HG03565 (cell line): ENCODE measurements at regions not wholly inside any gene's neighbourhood (a gene's known extent, or its start where the extent isn't known, plus 50 kb on each side); places are given as distances from the start of the nearest gene placed in this dataset.
A peak's percentile ranks its signal among the peaks of the same experiment; 100 is the strongest.

Source experiments
- ATAC-seq: cut with Tn5 transposase; IDR thresholded peaks from one replicate; pipeline ENCODE4 v1.9.1; 2021; ENCODE audit warnings: mild to moderate bottlenecking, moderate library complexity; ENCODE audit not compliant: unreplicated experiment

GRCh38 chr12:92089559-92089958, 56.1 kb downstream of the BTG1 start:
- ATAC-seq = no peak

DNA sequence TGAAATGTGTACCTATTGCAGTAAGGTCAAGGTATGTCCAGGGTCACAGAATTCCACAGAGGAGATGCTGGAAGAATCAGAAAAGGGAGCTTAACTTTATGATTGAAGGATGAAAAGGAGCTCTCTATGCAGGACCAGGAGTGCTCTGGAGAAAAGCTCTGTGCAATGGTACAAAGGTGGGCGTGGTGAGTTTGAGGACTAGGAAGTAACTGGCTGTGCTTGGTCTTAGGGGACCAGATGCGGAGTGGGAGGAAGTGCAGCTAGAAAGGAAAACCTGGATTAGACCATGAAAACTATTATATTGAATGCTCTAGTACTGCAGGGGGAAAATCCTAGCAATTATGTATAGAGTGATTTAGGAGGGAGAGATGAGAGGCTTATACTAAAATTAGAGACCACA, 56.8 kb downstream of the BTG1 start:
- no peak for ATAC-seq

- ATAC-seq = no peak
Observed at GRCh38 chr12:92085736-92086040, 60.0 kb downstream of the BTG1 start.

- ATAC-seq = no peak
Observed at GRCh38 chr12:92085040-92085735, 60.5 kb downstream of the BTG1 start.

DNA sequence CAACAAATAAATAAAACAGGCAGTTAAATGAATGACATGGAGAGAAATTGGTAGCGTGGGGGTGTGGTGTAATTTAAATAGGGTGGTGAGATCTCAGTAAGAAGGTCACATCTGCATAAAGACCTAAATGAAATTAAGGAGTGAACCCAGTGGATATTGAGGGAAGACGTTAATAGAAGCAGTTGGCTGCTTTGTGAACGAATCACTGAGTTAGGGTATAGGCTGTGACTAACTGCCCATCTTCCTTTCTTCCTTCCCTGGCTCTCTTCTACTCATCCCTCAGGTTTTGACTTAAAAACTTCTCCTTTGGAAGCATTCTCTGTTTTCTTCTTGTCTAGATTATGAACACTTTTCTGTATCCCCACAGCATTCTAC, 64.7 kb downstream of the BTG1 start:
- no peak for ATAC-seq

- no peak for ATAC-seq
Observed at GRCh38 chr12:92079054-92079385, 66.6 kb downstream of the BTG1 start.

DNA sequence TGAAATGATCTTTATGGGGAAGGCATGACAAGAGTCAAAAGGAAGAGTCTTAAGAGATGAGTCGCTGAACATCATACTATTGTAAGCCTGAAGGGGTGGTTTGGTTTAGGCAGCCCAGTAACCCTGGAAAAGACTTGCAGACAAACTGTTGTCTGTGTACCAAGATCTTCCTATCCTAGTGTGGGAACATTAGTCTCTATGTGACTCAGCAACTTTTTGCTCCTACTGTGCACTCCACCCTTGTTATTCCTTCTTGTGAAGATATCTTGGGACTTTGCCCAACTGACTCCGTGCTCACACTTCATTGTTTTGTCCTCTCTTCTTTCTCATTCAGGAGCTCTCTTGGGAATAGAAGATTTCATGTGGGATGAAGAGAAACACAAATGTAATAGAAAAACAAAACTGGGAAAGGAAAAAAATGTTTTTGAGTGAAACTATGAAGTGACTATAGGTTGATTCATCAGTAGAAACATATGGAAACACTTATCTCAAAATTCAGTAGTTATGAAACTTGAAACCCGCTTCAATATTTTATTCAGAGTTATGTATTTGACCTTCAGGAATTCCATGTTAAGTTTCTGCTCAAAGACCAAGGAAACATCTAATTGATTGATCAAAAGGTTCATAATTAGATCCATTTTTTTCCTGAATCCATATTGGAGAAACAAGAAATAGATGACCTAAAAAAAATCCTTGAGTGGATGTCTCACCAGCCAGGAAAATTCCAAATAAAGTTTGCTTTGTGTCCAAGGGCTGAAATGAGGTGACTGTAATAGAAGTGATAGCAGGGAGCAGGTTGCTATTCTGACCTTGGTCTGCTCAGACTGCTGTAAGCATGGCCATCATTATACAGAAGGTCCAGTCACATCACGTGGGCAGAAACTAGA, 67.2 kb downstream of the BTG1 start:
- ATAC-seq = no peak

DNA sequence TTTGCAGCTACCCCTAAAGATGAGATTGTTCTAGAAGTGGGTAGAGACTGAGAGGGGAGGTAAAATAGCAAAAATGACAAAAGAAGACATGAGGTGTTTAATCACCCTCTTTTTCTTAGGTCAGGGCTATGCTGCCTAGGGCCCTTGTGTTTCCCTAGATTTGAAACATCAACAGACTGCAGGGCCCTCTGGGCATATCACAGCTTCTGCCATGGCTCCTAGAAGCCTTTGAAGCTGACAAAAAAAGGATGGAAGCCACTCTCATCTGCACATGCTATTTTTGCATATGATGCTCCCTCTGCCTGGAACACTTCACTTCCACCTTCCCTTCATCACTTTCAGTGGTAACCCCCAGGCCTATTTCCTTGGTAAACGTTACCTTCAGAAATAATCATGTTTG, 68.1 kb downstream of the BTG1 start:
- ATAC-seq = no peak

GRCh38 chr12:92076101-92076500, 69.5 kb downstream of the BTG1 start:
- no peak for ATAC-seq

DNA sequence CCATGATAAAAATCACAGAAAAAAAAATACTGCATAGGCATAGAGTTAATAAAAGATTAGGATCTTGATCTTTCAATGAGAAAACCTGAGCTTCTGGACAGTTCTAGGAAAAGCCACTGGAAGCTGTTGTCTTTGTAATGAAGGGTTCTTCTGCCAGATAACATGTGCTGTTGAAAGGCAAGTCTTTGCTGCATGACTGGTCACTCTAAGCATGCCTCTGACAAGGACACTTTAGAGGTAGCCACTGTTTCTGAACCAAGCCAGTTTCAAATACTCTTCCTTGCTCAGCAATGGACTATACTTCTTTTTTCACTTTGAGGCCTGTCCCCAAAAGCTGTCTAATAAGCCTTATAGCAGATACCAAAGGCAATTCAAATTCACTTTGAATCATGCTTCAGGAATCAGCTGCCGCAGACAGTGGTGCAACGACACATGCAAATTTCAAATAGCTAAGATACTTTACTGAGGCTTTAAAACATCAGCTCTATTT, 70.2 kb downstream of the BTG1 start:
- no peak for ATAC-seq

DNA sequence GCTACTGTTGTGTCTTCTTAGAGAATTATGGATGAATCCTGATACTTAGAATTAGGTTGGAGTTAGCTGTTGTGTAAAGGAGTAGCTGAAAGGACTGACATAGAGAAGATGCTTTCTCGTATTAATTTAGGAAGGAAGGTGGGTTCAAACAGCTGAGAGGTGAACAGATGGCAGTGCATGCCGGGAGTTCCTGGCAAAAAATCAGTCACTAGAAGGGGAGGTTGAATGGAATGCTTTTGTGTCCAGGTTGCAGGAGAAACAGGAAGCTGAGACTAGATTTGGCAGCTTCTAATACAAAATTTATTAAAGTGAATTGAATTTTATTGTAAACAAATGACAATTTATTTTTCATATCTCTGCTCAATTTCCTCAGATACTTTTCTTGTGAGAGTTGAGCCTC, 70.8 kb downstream of the BTG1 start:
- ATAC-seq = no peak

DNA sequence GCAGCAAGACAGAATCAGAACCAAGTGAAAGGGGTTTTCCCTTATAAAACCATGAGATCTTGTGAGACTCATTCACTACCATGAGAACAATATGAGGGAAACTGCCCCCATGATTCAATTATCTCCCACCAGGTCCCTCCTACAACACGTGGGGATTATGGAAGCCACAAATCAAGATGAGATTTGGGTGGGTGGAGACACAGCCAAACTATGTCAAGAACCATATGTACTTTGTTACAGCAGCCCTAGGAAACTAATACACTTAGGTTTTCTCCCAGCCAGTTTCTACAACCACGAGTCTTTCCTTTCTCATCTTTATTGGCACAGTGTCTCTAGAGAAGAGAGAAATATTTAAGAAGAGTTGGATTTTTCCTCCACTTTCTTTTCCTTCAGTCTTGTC, 72.6 kb downstream of the BTG1 start:
- ATAC-seq = no peak

GRCh38 chr12:92072112-92072511, 73.5 kb downstream of the BTG1 start:
- ATAC-seq = no peak

- ATAC-seq = no peak
Observed at GRCh38 chr12:92070864-92071445, 74.7 kb downstream of the BTG1 start.

GRCh38 chr12:92070054-92070863, 75.4 kb downstream of the BTG1 start:
- ATAC-seq = no peak

DNA sequence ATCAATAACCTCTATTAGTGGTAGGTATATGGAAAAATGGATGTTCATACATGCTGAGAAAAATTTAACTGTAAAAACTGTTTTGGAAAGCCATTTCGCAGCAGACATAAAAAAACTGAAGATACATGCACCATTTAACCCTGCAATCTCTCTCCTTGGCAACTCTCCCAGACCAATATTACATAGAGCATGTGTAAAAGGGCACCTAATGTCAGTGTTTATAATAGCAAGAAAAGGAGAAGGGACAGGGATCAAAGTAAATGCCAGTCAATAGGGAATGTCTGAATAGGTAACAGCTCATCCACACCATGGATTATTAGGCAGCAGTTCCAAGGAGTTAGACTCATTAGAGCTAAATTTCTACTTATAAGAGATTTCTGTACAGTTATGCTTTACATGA, 77.2 kb downstream of the BTG1 start:
- no peak for ATAC-seq

DNA sequence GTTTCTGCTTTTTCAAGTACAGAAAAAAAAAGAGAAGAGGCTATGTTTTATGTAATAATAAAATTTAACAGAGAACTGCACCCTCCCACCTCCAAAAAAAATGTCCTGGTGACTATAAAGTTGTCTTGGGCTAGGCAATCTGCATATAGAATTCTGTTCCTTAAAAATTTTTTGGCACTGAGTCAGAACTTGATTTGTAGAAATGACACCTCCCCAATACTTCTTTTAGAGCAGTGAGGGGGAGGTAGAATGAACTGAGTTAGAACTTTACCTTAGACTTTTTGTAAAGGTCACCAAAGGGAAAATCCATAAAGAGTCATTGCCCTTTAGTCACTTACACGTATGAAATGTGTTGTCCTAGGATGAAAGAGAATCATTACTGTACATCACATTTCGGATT, 80.0 kb downstream of the BTG1 start:
- ATAC-seq = peak; percentile 22

DNA sequence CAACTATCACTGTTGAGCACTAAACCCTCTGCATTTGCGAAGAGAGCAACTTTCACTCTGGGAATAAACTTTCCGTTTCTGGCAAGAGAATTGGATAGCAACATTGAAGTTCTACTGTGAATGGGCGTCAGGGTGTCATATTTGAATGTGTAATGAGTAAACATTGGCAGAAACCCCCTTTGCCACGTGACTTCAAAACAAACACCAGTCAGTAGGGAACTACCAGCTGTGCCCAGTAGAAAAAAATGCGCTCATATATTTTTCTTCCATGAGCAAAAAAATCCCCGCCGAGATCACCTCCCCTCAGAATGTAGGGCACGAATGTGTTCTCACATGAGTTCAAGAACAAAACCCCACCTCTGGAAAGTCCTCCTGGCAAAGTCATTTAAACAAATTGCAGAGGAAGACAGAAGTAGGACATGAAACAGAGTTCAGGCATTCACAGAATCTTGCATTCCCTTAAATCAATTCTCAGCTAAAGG, 80.6 kb downstream of the BTG1 start:
- ATAC-seq = peak; percentile 63

DNA sequence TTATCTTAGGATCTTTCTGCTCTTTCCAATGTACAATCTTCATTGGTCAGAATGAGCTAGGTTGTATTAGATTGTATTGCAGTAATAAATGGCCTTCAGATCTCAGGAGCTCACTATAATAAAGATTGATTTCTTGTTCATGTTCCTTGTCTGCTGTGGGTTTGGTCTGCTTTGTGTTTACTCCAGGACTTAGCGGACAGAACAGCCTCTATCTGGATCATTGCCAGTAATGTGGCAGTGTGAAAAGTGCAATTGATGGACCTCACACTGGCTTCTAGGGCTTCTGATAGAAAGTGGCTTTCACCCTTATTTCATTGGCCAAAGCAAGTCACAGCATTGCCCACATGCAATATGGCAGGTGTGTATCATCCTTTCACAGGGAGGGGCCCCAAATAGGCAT, 81.2 kb downstream of the BTG1 start:
- ATAC-seq = no peak

GRCh38 chr12:92063641-92064040, 82.0 kb downstream of the BTG1 start:
- ATAC-seq = no peak
